ENCODE measurements at regions not wholly inside any gene's neighbourhood (a gene's known extent, or its start where the extent isn't known, plus 50 kb on each side); places are given as distances from the start of the nearest gene placed in this dataset.

DNA sequence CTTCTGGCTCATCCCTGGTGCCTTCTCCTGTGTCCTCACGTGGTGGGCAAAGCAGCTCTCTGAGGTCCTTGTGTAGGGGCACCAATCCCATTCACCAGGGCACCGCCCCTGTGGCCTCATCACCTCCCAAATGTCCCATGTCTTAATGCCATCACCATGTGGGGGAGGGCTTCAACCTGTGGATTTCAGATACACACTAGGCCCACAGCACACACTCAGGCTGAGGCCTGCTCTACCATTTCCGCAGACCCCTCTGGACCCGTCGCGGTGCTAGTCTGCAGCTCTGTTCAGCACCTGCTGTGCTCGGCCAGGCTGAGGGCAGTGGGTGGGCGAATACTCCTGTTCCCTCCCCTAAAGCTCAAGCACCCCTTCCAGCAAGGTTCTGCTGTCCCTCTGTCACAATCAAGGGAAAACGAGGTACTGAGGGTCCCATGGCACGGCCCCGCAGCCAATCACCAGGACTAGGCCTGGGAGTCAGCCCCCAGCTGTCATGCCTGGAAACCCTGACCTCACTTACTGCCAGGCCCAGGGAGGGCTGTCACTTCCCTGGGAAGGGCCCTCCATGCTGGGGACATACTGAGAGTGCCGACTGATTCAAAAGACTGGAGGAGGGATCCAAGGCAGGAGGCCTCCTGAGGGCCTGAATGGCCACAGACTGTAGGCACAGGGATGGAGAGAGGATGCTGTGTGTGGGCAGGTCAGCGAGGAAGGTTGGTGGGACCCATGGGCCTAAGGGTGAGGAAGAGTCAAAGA lies 123.8 kb upstream of the RET start:
- no peaks in the 10 kb centered on the region for H3K36me3 ChIP-seq (ENCODE audit: insufficient read depth, low read length)
- Mint-ChIP-seq H3K4me1 (ENCODE audit: low read depth) (no peaks in the 10 kb centered on the region), H3K4me3 (no peak overlapping the region), H3K9me3 (peaks cover 2% of the 10 kb centered on the region), H3K36me3 (ENCODE audit: low read depth) (no peaks in the 10 kb centered on the region), H3K27me3 (peaks cover 25% of the 10 kb centered on the region), H3K27ac (no peak overlapping the region)
- TF ChIP-seq, protein P1, sequence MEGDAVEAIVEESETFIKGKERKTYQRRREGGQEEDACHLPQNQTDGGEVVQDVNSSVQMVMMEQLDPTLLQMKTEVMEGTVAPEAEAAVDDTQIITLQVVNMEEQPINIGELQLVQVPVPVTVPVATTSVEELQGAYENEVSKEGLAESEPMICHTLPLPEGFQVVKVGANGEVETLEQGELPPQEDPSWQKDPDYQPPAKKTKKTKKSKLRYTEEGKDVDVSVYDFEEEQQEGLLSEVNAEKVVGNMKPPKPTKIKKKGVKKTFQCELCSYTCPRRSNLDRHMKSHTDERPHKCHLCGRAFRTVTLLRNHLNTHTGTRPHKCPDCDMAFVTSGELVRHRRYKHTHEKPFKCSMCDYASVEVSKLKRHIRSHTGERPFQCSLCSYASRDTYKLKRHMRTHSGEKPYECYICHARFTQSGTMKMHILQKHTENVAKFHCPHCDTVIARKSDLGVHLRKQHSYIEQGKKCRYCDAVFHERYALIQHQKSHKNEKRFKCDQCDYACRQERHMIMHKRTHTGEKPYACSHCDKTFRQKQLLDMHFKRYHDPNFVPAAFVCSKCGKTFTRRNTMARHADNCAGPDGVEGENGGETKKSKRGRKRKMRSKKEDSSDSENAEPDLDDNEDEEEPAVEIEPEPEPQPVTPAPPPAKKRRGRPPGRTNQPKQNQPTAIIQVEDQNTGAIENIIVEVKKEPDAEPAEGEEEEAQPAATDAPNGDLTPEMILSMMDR (IDR thresholded peaks at IDR 0.05), result no peak
- no peak overlapping the region for H3K27ac ChIP-seq (ENCODE audit: low read depth in 1 of 2, low read length in 2 of 2)
- peaks cover 0 to 9% of the 10 kb centered on the region in 2 experiments for H3K9me3 ChIP-seq (ENCODE audit: control insufficient read depth in 1 of 2, insufficient read depth in 1 of 2, low read length in 2 of 2)
- ChIA-PET CTCF (no interaction called here), POLR2A (no interaction called here)
- H3K27me3 ChIP-seq (ENCODE audit: control insufficient read depth in 1 of 2, insufficient read depth in 2 of 2, low read length in 2 of 2), result peaks cover 0 to 3% of the 10 kb centered on the region in 2 experiments
- ATAC-seq (ENCODE audit: poor library complexity) (no peak), DNase-seq (no peak)
- no peaks in the 10 kb centered on the region for H3K4me1 ChIP-seq (ENCODE audit: insufficient read depth, low read length)
- intact Hi-C loops (cut with DNase I, micrococcal nuclease), result no loop called here
- H3K4me3 ChIP-seq (ENCODE audit: low read length), result no peak overlapping the region

DNA sequence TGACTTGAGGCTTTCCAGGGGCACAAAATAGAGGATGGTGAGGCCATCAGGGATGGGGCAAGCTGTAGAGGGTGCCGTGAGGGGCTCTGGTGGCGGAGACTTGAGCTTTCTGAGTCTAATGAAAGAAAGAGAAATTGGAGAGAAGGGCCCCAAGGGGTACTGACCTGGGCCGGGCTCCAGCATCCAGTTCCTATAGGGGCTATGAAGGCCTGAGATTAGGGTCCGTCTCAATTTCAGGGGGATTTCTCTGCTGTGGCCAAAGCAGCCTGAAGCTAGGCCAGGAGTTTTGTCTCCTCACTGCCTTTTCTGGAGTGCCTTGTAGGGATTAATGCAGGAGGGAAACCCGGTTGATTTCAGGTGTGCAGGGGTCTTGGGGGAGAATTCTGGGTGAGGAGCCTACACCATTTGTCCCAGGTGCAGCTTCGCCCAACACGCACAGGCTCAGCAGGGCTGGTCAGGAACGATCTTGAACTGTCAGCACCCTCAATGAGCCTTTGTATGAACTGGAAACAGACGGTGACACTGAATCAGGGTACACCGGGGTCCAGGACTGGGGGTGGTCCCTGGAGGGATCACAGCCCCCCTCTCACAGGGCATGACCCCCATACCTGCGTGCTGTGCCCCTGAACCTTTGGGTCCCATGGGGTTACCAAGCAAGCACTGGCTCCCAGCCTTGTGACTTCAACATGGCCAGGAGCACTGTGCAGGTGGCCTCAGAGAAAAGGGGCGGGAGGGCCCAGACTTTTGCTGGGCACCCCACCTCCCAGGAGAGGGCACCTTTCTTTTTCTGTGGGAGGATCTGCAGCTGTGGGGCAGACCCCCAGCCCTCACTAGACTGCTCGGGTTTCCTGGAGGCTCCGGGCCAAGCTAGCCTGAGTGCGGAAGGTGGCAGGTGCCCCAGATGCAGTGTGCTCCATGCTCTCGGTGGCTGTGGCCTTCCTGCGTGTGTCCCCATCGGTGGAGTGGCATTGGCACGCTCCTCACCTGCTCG lies 122.9 kb upstream of the RET start:
- H3K4me3 ChIP-seq (ENCODE audit: low read length), result no peak overlapping the region
- intact Hi-C loops (cut with DNase I, micrococcal nuclease), result no loop called here
- TF ChIP-seq, protein P1 (IDR thresholded peaks at IDR 0.05), result no peak
- H3K4me3 Mint-ChIP-seq, result no peak overlapping the region
- no peaks in the 10 kb centered on the region for H3K4me1 ChIP-seq (ENCODE audit: insufficient read depth, low read length)
- no peak overlapping the region for H3K27ac Mint-ChIP-seq
- no peak overlapping the region for H3K27ac ChIP-seq (ENCODE audit: low read depth in 1 of 2, low read length in 2 of 2)
- peaks cover 2% of the 10 kb centered on the region for H3K9me3 Mint-ChIP-seq
- ATAC-seq (ENCODE audit: poor library complexity) (no peak), DNase-seq (no peak)
- ChIA-PET POLR2A (no interaction called here), CTCF (no interaction called here)
- H3K36me3 ChIP-seq (ENCODE audit: insufficient read depth, low read length), result no peaks in the 10 kb centered on the region
- no peaks in the 10 kb centered on the region for H3K4me1 Mint-ChIP-seq (ENCODE audit: low read depth)
- no peaks in the 10 kb centered on the region for H3K36me3 Mint-ChIP-seq (ENCODE audit: low read depth)
- H3K9me3 ChIP-seq (ENCODE audit: control insufficient read depth in 1 of 2, insufficient read depth in 1 of 2, low read length in 2 of 2), result peaks cover 0 to 9% of the 10 kb centered on the region in 2 experiments
- peaks cover 0 to 3% of the 10 kb centered on the region in 2 experiments for H3K27me3 ChIP-seq (ENCODE audit: control insufficient read depth in 1 of 2, insufficient read depth in 2 of 2, low read length in 2 of 2)
- peaks cover 25% of the 10 kb centered on the region for H3K27me3 Mint-ChIP-seq

DNA sequence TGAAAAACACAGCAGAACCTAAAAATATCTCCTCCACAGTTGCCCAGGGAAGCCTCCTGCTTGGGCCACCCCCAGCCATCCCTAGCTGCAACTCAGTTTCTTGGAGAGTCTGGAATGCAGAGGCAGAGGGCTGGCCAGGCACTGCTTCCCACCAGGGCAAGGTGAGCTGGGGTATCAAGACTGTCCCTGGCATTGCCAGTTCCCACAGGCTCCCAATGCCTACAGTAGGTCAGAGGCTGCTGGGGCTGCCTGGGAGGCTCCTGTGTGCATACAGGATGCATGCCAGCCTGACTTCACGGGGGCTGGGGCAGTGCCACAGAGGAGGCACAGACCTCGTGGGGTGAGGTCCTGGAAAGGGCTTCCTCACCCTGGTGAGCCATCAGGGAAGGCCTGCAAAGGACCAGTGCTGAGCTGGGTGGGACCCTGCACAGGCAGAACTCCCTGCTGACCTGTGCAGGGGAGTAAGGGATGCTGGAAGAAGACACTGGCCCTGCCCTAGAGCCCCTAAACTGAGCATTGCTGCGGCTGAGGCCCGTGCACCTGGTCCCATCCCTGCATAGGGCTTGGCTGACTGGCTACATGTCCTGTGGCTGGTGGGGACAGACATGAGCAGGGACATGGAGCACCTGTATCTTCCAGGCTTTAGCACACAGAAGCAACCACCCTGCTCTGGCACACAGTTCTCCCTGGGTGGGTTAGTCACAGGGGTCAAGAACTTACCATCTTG lies 121.9 kb upstream of the RET start:
- Histone ChIP-seq H3K4me1 (ENCODE audit: insufficient read depth, low read length) (no peaks in the 10 kb centered on the region), H3K36me3 (ENCODE audit: insufficient read depth, low read length) (no peaks in the 10 kb centered on the region), H3K27me3 (ENCODE audit: control insufficient read depth in 1 of 2, insufficient read depth in 2 of 2, low read length in 2 of 2) (peaks cover 0 to 3% of the 10 kb centered on the region in 2 experiments), H3K9me3 (ENCODE audit: control insufficient read depth in 1 of 2, insufficient read depth in 1 of 2, low read length in 2 of 2) (peaks cover 0 to 9% of the 10 kb centered on the region in 2 experiments), H3K4me3 (ENCODE audit: low read length) (no peak overlapping the region), H3K27ac (ENCODE audit: low read depth in 1 of 2, low read length in 2 of 2) (no peak overlapping the region)
- no peak for DNase-seq
- Mint-ChIP-seq H3K4me1 (ENCODE audit: low read depth) (no peaks in the 10 kb centered on the region), H3K27me3 (peaks cover 21% of the 10 kb centered on the region), H3K9me3 (peaks cover 2% of the 10 kb centered on the region), H3K4me3 (no peak overlapping the region), H3K27ac (no peak overlapping the region), H3K36me3 (ENCODE audit: low read depth) (no peaks in the 10 kb centered on the region)
- ChIA-PET POLR2A (no interaction called here), CTCF (no interaction called here)
- no peak for ATAC-seq (ENCODE audit: poor library complexity)
- intact Hi-C loops (cut with DNase I, micrococcal nuclease), result no loop called here
- TF ChIP-seq, protein P1 (IDR thresholded peaks at IDR 0.05), result no peak
